ENCODE measurements at regions not wholly inside any gene's neighbourhood (a gene's known extent, or its start where the extent isn't known, plus 50 kb on each side); places are given as distances from the start of the nearest gene placed in this dataset.

- no peak for DNase-seq
Observed at GRCh38 chr15:38698254-38698653, 133.6 kb upstream of the RASGRP1 start.

GRCh38 chr15:38699633-38700230 is 135.1 kb upstream of the RASGRP1 start:
- DNase-seq, result peak; percentile 65

GRCh38 chr15:38701149-38701548 is 136.5 kb upstream of the RASGRP1 start:
- DNase-seq, result no peak

GRCh38 chr15:38702178-38702912 is 137.7 kb upstream of the RASGRP1 start:
- DNase-seq, result no peak

- DNase-seq, result no peak
Observed at GRCh38 chr15:38705436-38706219, 141.0 kb upstream of the RASGRP1 start.

GRCh38 chr15:38706956-38707355 is 142.3 kb upstream of the RASGRP1 start:
- no peak for DNase-seq

- no peak for DNase-seq
Observed at GRCh38 chr15:38707802-38708671, 143.4 kb upstream of the RASGRP1 start.

GRCh38 chr15:38708672-38709180 is 144.1 kb upstream of the RASGRP1 start:
- DNase-seq, result no peak

- no peak for DNase-seq
Observed at GRCh38 chr15:38709196-38709595, 144.6 kb upstream of the RASGRP1 start.

- no peak for DNase-seq
Observed at GRCh38 chr15:38714309-38715072, 149.9 kb upstream of the RASGRP1 start.

GRCh38 chr15:38720893-38721567 is 156.4 kb upstream of the RASGRP1 start:
- no peak for DNase-seq

GRCh38 chr15:38721568-38721945 is 156.9 kb upstream of the RASGRP1 start:
- no peak for DNase-seq

GRCh38 chr15:38722236-38722635 is 157.6 kb upstream of the RASGRP1 start:
- DNase-seq, result no peak

- no peak for DNase-seq
Observed at GRCh38 chr15:38724827-38725226, 160.2 kb upstream of the RASGRP1 start.

GRCh38 chr15:38726187-38726586 is 161.6 kb upstream of the RASGRP1 start:
- no peak for DNase-seq

- DNase-seq, result no peak
Observed at GRCh38 chr15:38733331-38733730, 168.7 kb upstream of the RASGRP1 start.

- no peak for DNase-seq
Observed at GRCh38 chr15:38740206-38740605, 175.6 kb upstream of the RASGRP1 start.

- DNase-seq, result no peak
Observed at GRCh38 chr15:38743147-38743546, 178.5 kb upstream of the RASGRP1 start.

GRCh38 chr15:38745126-38745525 is 180.5 kb upstream of the RASGRP1 start:
- no peak for DNase-seq

- no peak for DNase-seq
Observed at GRCh38 chr15:38745626-38746025, 181.0 kb upstream of the RASGRP1 start.

- no peak for DNase-seq
Observed at GRCh38 chr15:38746211-38746610, 181.6 kb upstream of the RASGRP1 start.

Data from activated T-cell treated with anti-CD3 and anti-CD28 coated beads for 4 hours (primary cell).